ENCODE measurements at regions not wholly inside any gene's neighbourhood (a gene's known extent, or its start where the extent isn't known, plus 50 kb on each side); places are given as distances from the start of the nearest gene placed in this dataset.

- no peaks in the 10 kb centered on the region for H3K9me3 ChIP-seq
- H3K4me3 ChIP-seq, result no peak overlapping the region
- no peaks in the 10 kb centered on the region for H3K36me3 ChIP-seq (ENCODE audit: low read depth)
- no peak for TF ChIP-seq CTCF (IDR thresholded peaks at IDR 0.05)
- H3K4me1 ChIP-seq (ENCODE audit: low read depth), result no peaks in the 10 kb centered on the region
- intact Hi-C loops (cut with DNase I, micrococcal nuclease), result no loop called here
- DNase-seq (no peak), ATAC-seq (no peak)
Measured at GRCh38 chr11:32255841-32256240, 165.0 kb downstream of the RCN1 start.

GRCh38 chr11:32256466-32256865 lies 165.6 kb downstream of the RCN1 start:
- ATAC-seq (no peak), DNase-seq (no peak)
- TF ChIP-seq CTCF (IDR thresholded peaks at IDR 0.05), result no peak
- Histone ChIP-seq H3K4me3 (no peak overlapping the region), H3K4me1 (ENCODE audit: low read depth) (no peaks in the 10 kb centered on the region), H3K36me3 (ENCODE audit: low read depth) (no peaks in the 10 kb centered on the region), H3K9me3 (no peaks in the 10 kb centered on the region)
- intact Hi-C loops (cut with DNase I, micrococcal nuclease), result no loop called here

GRCh38 chr11:32259641-32260081 lies 168.8 kb downstream of the RCN1 start:
- H3K9me3 ChIP-seq, result no peaks in the 10 kb centered on the region
- no peak overlapping the region for H3K4me3 ChIP-seq
- no peaks in the 10 kb centered on the region for H3K36me3 ChIP-seq (ENCODE audit: low read depth)
- DNase-seq (peak in 1 of 3 donors; percentile 58), ATAC-seq (peak; percentile 17)
- no peak for TF ChIP-seq CTCF (IDR thresholded peaks at IDR 0.05)
- H3K4me1 ChIP-seq (ENCODE audit: low read depth), result no peaks in the 10 kb centered on the region
- intact Hi-C loops (cut with DNase I, micrococcal nuclease), result no loop called here

- Histone ChIP-seq H3K9me3 (no peaks in the 10 kb centered on the region), H3K36me3 (ENCODE audit: low read depth) (no peaks in the 10 kb centered on the region), H3K4me3 (no peak overlapping the region), H3K4me1 (ENCODE audit: low read depth) (no peaks in the 10 kb centered on the region)
- DNase-seq, result no peak
- intact Hi-C loops (cut with DNase I, micrococcal nuclease), result no loop called here
- TF ChIP-seq CTCF (IDR thresholded peaks at IDR 0.05), result no peak
- no peak for ATAC-seq
Measured at GRCh38 chr11:32262367-32262766, 171.5 kb downstream of the RCN1 start.

GRCh38 chr11:32265911-32266310 lies 169.4 kb downstream of the WT1 start:
- intact Hi-C loops (cut with DNase I, micrococcal nuclease), result no loop called here
- no peak for TF ChIP-seq CTCF (IDR thresholded peaks at IDR 0.05)

GRCh38 chr11:32266601-32267000 lies 168.7 kb downstream of the WT1 start:
- ATAC-seq (no peak), DNase-seq (no peak)
- Histone ChIP-seq H3K4me3 (no peak overlapping the region), H3K4me1 (ENCODE audit: low read depth) (no peaks in the 10 kb centered on the region), H3K9me3 (no peaks in the 10 kb centered on the region), H3K36me3 (ENCODE audit: low read depth) (no peaks in the 10 kb centered on the region)
- no peak for TF ChIP-seq CTCF (IDR thresholded peaks at IDR 0.05)
- intact Hi-C loops (cut with DNase I, micrococcal nuclease), result no loop called here

More at GRCh38 chr11:32265911-32266310, 169.4 kb downstream of the WT1 start:
- no peaks in the 10 kb centered on the region for H3K9me3 ChIP-seq
- H3K4me3 ChIP-seq, result no peak overlapping the region
- ATAC-seq (no peak), DNase-seq (no peak)
- H3K4me1 ChIP-seq (ENCODE audit: low read depth), result no peaks in the 10 kb centered on the region
- no peaks in the 10 kb centered on the region for H3K36me3 ChIP-seq (ENCODE audit: low read depth)

All from mucosa of descending colon (tissue), 3 donors.